GM23338 (cell line): ENCODE measurements at regions not wholly inside any gene's neighbourhood (a gene's known extent, or its start where the extent isn't known, plus 50 kb on each side); places are given as distances from the start of the nearest gene placed in this dataset.
A peak's percentile ranks its signal among the peaks of the same experiment; 100 is the strongest.

Experiments used
- ATAC-seq: fragments of 200-7000 bp; cut with Tn5 transposase; 3 replicates; pipeline ENCODE4 v1.9.1; 2020
- DNase-seq: peaks from one replicate; pipeline ENCODE4 v3.0.0-alpha.2; 2015; ENCODE audit warnings: low spot score
- H2AFZ ChIP-seq: fragments of 200-600 bp; sonication (generic); 2 replicates; pipeline ENCODE4 v1.8.0; 2016; ENCODE audit warnings: antibody characterized with exemption, mild to moderate bottlenecking, moderate library complexity
- H3F3A ChIP-seq: fragments of 200-600 bp; sonication (generic); replicated peaks from 2 replicates; pipeline ENCODE4 v1.8.0; 2017; ENCODE audit warnings: antibody characterized with exemption, mixed run types, low read depth
- H3K27ac ChIP-seq: fragments of 200-600 bp; sonication (generic); 2 replicates; pipeline ENCODE4 v1.6.1; 2016; ENCODE audit warnings: low read depth
- H3K27me3 ChIP-seq: fragments of 200-600 bp; sonication (generic); 2 replicates; pipeline ENCODE4 v1.8.0; 2016; ENCODE audit warnings: mild to moderate bottlenecking, mixed run types, moderate library complexity; ENCODE audit not compliant: insufficient read depth
- H3K36me3 ChIP-seq: fragments of 200-600 bp; sonication (generic); 2 replicates; pipeline ENCODE4 v1.8.0; 2016; ENCODE audit warnings: mild to moderate bottlenecking; ENCODE audit not compliant: insufficient read depth
- H3K4me1 ChIP-seq: fragments of 200-600 bp; sonication (generic); 2 replicates; pipeline ENCODE4 v1.8.0; 2016; ENCODE audit warnings: mild to moderate bottlenecking, moderate library complexity; ENCODE audit not compliant: insufficient read depth
- H3K4me2 ChIP-seq: fragments of 200-600 bp; sonication (generic); 2 replicates; pipeline ENCODE4 v1.7.1; 2017; ENCODE audit warnings: mixed run types
- H3K4me3 ChIP-seq: fragments of 200-600 bp; sonication (generic); 2 replicates; pipeline ENCODE4 v1.6.1; 2016; ENCODE audit warnings: mixed run types
- H3K79me2 ChIP-seq: fragments of 200-600 bp; sonication (generic); replicated peaks from 2 replicates; pipeline ENCODE4 v1.8.0; 2017; ENCODE audit warnings: mild to moderate bottlenecking; ENCODE audit not compliant: insufficient read depth
- H3K9me2 ChIP-seq: fragments of 200-600 bp; sonication (generic); 2 replicates; pipeline ENCODE4 v1.8.0; 2017; ENCODE audit not compliant: insufficient read depth
- H4K20me1 ChIP-seq: fragments of 200-600 bp; sonication (generic); replicated peaks from 2 replicates; pipeline ENCODE4 v1.8.0; 2017; ENCODE audit warnings: mild to moderate bottlenecking; ENCODE audit not compliant: insufficient read depth
- H3K27ac Mint-ChIP-seq: 2 replicates; pipeline ENCODE4 v1.8.0; 2020; ENCODE audit warnings: inconsistent platforms, mild to moderate bottlenecking, moderate library complexity, mixed read lengths
- H3K27me3 Mint-ChIP-seq: 3 replicates; pipeline ENCODE4 v1.8.0; 2022; ENCODE audit warnings: low read depth, mild to moderate bottlenecking, moderate library complexity, mixed read lengths, inconsistent platforms; ENCODE audit not compliant: insufficient read depth, poor library complexity
- H3K36me3 Mint-ChIP-seq: 3 replicates; pipeline ENCODE4 v1.8.0; 2021; ENCODE audit warnings: low read depth, mild to moderate bottlenecking, inconsistent platforms, moderate library complexity, mixed read lengths
- H3K4me1 Mint-ChIP-seq: 3 replicates; pipeline ENCODE4 v1.8.0; 2020; ENCODE audit warnings: mild to moderate bottlenecking, inconsistent platforms, mixed read lengths
- H3K4me3 Mint-ChIP-seq: 3 replicates; pipeline ENCODE4 v1.8.0; 2021; ENCODE audit warnings: moderate library complexity, mild to moderate bottlenecking, inconsistent platforms, mixed read lengths
- H3K9me3 Mint-ChIP-seq: 3 replicates; pipeline ENCODE4 v1.8.0; 2020; ENCODE audit warnings: moderate library complexity, mild to moderate bottlenecking, inconsistent platforms, mixed read lengths
- NANOG ChIP-seq: IDR thresholded peaks from 2 replicates; pipeline ENCODE4 v1.6.1; 2016; ENCODE audit warnings: antibody characterized with exemption, borderline replicate concordance
- POLR2AphosphoS5 ChIP-seq: IDR thresholded peaks from 2 replicates; pipeline ENCODE4 v1.6.1; 2016; ENCODE audit warnings: antibody characterized with exemption, low read depth
- STAT1 ChIP-seq: IDR thresholded peaks from one replicate; pipeline ENCODE4 v1.6.1; 2016; ENCODE audit warnings: antibody characterized with exemption; ENCODE audit not compliant: unreplicated experiment
- ZNF114 ChIP-seq: fragments of 250-450 bp; sonication (Bioruptor Pico); IDR thresholded peaks from 2 replicates; pipeline ENCODE4 v1.5.0; 2020; ENCODE audit warnings: mild to moderate bottlenecking, moderate library complexity
- ZNF331 ChIP-seq: fragments of 250-450 bp; sonication (Bioruptor Pico); IDR thresholded peaks from 2 replicates; pipeline ENCODE4 v1.5.0; 2020; ENCODE audit warnings: low read depth, mild to moderate bottlenecking, moderate library complexity
- TF ChIP-seq, protein P1 (sequence below): IDR thresholded peaks from one replicate; pipeline ENCODE4 v1.6.1; 2018; ENCODE audit warnings: antibody characterized with exemption; ENCODE audit not compliant: unreplicated experiment
- TF ChIP-seq, protein P2 (sequence below): fragments of 250-450 bp; sonication (Bioruptor Pico); IDR thresholded peaks from 2 replicates; pipeline ENCODE4 v1.5.0; 2020; ENCODE audit warnings: mild to moderate bottlenecking, moderate library complexity
- TF ChIP-seq, protein P3 (sequence below): IDR thresholded peaks from 2 replicates; pipeline ENCODE4 v1.6.1; 2016; ENCODE audit warnings: antibody characterized with exemption

DNA sequence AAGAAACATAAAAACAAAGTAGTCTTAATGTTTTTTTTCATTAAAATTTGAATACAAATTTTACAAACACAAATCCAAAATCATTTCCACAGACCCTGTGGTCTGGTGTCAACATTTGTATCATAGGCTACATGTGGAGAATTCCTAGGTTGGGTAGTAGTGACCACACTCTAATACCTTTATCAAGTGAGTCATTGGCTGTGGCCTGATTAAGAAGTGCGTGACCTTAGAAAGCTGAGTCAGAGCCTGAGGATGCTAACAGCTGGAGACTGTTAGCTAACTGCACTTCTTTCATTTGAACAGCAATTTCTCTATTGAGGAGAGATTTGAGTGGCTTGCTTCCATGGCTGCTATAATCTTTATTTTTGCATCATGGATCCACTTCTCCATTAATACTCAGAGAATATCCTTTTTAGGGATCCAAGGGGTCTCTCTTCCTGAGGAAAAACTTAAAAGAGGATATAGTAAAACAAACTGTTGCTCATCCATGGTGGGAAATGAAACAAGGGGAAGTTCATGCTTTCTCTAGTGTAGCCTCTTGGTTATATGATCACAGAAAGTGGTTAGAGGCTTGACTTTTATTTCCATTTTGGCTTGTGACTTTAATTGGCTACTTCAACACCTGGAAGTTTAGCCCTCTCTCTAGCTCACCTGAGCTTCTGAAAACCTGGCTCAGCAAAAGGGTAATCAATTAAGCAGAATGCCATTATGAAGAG, 335.8 kb downstream of the PABPC4L start (continued):
- TF ChIP-seq, protein P1, sequence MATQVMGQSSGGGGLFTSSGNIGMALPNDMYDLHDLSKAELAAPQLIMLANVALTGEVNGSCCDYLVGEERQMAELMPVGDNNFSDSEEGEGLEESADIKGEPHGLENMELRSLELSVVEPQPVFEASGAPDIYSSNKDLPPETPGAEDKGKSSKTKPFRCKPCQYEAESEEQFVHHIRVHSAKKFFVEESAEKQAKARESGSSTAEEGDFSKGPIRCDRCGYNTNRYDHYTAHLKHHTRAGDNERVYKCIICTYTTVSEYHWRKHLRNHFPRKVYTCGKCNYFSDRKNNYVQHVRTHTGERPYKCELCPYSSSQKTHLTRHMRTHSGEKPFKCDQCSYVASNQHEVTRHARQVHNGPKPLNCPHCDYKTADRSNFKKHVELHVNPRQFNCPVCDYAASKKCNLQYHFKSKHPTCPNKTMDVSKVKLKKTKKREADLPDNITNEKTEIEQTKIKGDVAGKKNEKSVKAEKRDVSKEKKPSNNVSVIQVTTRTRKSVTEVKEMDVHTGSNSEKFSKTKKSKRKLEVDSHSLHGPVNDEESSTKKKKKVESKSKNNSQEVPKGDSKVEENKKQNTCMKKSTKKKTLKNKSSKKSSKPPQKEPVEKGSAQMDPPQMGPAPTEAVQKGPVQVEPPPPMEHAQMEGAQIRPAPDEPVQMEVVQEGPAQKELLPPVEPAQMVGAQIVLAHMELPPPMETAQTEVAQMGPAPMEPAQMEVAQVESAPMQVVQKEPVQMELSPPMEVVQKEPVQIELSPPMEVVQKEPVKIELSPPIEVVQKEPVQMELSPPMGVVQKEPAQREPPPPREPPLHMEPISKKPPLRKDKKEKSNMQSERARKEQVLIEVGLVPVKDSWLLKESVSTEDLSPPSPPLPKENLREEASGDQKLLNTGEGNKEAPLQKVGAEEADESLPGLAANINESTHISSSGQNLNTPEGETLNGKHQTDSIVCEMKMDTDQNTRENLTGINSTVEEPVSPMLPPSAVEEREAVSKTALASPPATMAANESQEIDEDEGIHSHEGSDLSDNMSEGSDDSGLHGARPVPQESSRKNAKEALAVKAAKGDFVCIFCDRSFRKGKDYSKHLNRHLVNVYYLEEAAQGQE, result no peak
- no peak for TF ChIP-seq STAT1

DNA sequence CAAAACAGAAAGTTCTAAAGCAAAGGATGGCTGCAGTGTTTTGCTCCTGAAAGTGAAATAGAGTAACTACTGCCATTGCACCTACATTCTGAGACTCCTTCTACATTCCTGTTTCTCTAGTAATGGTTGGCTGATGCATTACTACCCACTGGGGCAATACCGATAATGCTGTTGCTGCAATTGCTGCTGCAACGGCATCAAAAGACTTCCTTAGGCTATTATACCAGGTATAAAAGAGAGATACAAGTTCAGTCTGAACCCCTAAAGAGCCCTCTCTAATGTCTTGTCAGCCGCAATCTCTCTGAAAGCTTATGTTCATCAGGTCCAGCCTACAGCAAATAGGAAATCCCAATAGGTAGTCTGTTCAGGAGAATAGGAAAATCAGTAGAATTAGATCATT, 338.4 kb downstream of the PABPC4L start:
- Histone ChIP-seq H3K79me2 (no peaks in the 10 kb centered on the region), H3K4me2 (no peak overlapping the region), H4K20me1 (no peaks in the 10 kb centered on the region), H3K27ac (no peak overlapping the region), H3F3A (no peaks in the 10 kb centered on the region), H3K4me1 (no peaks in the 10 kb centered on the region), H3K36me3 (no peaks in the 10 kb centered on the region), H3K9me2 (no peaks in the 10 kb centered on the region), H2AFZ (no peak overlapping the region), H3K27me3 (no peaks in the 10 kb centered on the region), H3K4me3 (no peak overlapping the region)
- peak; percentile 1 for DNase-seq
- no peak for ATAC-seq
- no peaks in the 10 kb centered on the region for H3K36me3 Mint-ChIP-seq
- H3K4me1 Mint-ChIP-seq, result no peaks in the 10 kb centered on the region
- H3K9me3 Mint-ChIP-seq, result no peaks in the 10 kb centered on the region
- H3K27ac Mint-ChIP-seq, result no peak overlapping the region
- H3K27me3 Mint-ChIP-seq, result no peaks in the 10 kb centered on the region
- H3K4me3 Mint-ChIP-seq, result no peak overlapping the region
- TF ChIP-seq POLR2AphosphoS5 (no peak), NANOG (no peak), STAT1 (no peak), ZNF331 (no peak), ZNF114 (CRISPR knock-in tag) (no peak)
- TF ChIP-seq, protein P2, sequence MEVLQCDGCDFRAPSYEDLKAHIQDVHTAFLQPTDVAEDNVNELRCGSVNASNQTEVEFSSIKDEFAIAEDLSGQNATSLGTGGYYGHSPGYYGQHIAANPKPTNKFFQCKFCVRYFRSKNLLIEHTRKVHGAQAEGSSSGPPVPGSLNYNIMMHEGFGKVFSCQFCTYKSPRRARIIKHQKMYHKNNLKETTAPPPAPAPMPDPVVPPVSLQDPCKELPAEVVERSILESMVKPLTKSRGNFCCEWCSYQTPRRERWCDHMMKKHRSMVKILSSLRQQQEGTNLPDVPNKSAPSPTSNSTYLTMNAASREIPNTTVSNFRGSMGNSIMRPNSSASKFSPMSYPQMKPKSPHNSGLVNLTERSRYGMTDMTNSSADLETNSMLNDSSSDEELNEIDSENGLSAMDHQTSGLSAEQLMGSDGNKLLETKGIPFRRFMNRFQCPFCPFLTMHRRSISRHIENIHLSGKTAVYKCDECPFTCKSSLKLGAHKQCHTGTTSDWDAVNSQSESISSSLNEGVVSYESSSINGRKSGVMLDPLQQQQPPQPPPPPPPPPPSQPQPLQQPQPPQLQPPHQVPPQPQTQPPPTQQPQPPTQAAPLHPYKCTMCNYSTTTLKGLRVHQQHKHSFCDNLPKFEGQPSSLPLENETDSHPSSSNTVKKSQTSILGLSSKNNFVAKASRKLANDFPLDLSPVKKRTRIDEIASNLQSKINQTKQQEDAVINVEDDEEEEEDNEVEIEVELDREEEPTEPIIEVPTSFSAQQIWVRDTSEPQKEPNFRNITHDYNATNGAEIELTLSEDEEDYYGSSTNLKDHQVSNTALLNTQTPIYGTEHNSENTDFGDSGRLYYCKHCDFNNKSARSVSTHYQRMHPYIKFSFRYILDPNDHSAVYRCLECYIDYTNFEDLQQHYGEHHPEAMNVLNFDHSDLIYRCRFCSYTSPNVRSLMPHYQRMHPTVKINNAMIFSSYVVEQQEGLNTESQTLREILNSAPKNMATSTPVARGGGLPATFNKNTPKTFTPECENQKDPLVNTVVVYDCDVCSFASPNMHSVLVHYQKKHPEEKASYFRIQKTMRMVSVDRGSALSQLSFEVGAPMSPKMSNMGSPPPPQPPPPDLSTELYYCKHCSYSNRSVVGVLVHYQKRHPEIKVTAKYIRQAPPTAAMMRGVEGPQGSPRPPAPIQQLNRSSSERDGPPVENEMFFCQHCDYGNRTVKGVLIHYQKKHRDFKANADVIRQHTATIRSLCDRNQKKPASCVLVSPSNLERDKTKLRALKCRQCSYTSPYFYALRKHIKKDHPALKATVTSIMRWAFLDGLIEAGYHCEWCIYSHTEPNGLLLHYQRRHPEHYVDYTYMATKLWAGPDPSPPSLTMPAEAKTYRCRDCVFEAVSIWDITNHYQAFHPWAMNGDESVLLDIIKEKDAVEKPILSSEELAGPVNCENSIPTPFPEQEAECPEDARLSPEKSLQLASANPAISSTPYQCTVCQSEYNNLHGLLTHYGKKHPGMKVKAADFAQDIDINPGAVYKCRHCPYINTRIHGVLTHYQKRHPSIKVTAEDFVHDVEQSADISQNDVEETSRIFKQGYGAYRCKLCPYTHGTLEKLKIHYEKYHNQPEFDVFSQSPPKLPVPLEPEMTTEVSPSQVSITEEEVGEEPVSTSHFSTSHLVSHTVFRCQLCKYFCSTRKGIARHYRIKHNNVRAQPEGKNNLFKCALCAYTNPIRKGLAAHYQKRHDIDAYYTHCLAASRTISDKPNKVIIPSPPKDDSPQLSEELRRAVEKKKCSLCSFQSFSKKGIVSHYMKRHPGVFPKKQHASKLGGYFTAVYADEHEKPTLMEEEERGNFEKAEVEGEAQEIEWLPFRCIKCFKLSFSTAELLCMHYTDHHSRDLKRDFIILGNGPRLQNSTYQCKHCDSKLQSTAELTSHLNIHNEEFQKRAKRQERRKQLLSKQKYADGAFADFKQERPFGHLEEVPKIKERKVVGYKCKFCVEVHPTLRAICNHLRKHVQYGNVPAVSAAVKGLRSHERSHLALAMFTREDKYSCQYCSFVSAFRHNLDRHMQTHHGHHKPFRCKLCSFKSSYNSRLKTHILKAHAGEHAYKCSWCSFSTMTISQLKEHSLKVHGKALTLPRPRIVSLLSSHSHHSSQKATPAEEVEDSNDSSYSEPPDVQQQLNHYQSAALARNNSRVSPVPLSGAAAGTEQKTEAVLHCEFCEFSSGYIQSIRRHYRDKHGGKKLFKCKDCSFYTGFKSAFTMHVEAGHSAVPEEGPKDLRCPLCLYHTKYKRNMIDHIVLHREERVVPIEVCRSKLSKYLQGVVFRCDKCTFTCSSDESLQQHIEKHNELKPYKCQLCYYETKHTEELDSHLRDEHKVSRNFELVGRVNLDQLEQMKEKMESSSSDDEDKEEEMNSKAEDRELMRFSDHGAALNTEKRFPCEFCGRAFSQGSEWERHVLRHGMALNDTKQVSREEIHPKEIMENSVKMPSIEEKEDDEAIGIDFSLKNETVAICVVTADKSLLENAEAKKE (CRISPR knock-in tag), result no peak
- TF ChIP-seq, protein P3, sequence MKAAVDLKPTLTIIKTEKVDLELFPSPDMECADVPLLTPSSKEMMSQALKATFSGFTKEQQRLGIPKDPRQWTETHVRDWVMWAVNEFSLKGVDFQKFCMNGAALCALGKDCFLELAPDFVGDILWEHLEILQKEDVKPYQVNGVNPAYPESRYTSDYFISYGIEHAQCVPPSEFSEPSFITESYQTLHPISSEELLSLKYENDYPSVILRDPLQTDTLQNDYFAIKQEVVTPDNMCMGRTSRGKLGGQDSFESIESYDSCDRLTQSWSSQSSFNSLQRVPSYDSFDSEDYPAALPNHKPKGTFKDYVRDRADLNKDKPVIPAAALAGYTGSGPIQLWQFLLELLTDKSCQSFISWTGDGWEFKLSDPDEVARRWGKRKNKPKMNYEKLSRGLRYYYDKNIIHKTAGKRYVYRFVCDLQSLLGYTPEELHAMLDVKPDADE, result no peak
- TF ChIP-seq, protein P1, result no peak
